ENCODE measurements at regions not wholly inside any gene's neighbourhood (a gene's known extent, or its start where the extent isn't known, plus 50 kb on each side); places are given as distances from the start of the nearest gene placed in this dataset.

GRCh38 chr9:15111071-15111470, 195.9 kb downstream of the TTC39B start:
- CTCF ChIA-PET, result no interaction called here
- 0 out of 2 replicates have a peak, but pooled peaks cover 2% of the 10 kb centered on the region for H3K4me1 ChIP-seq (ENCODE audit: control insufficient read depth, insufficient read depth, low read length)
- TF ChIP-seq ZNF777 (tag by site-specific recombination; IDR thresholded peaks at IDR 0.05; ENCODE audit: borderline replicate concordance), result no peak
- no peak for TF ChIP-seq SCRT2 (tag by site-specific recombination; IDR thresholded peaks at IDR 0.05)
- TF ChIP-seq SP7 (tag by site-specific recombination; IDR thresholded peaks at IDR 0.05), result no peak
- no peak for TF ChIP-seq YY2 (tag by site-specific recombination; IDR thresholded peaks at IDR 0.05)
- H3K27ac ChIP-seq (ENCODE audit: extremely low read depth, low read depth, low read length), result no peak overlapping the region
- no peak overlapping the region for H3K4me3 ChIP-seq (ENCODE audit: low read depth, low read length)
- POLR2A ChIA-PET, result no interaction called here
- H3K36me3 ChIP-seq (ENCODE audit: control insufficient read depth in 2 of 2, insufficient read depth in 1 of 2, low read length in 2 of 2), result no peaks in the 10 kb centered on the region
- H3K9me3 ChIP-seq (ENCODE audit: control insufficient read depth, insufficient read depth, low read depth, low read length), result no peaks in the 10 kb centered on the region

- CTCF ChIA-PET, result interaction anchor here (0.7 to 5.6 kb wide), 15 partner anchors 9 to 1685 kb away, joined by 3 to 50 read pairs (median 4); no protein-coding TSS in a partner anchor
- POLR2A ChIA-PET, result no interaction called here
- TF ChIP-seq ZNF548 (tag by site-specific recombination; IDR thresholded peaks at IDR 0.05) (no peak), ZSCAN18 (tag by site-specific recombination; IDR thresholded peaks at IDR 0.05) (no peak), ZNF654 (tag by site-specific recombination; IDR thresholded peaks at IDR 0.05; ENCODE audit: low read depth) (peak; percentile 27)
- no peaks in the 10 kb centered on the region for H3K9me3 ChIP-seq (ENCODE audit: control insufficient read depth, insufficient read depth, low read depth, low read length)
- no peaks in the 10 kb centered on the region for H3K36me3 ChIP-seq (ENCODE audit: control insufficient read depth in 2 of 2, insufficient read depth in 1 of 2, low read length in 2 of 2)
- no peaks in the 10 kb centered on the region for H3K4me1 ChIP-seq (ENCODE audit: control insufficient read depth, insufficient read depth, low read length)
- H3K27ac ChIP-seq (ENCODE audit: extremely low read depth, low read depth, low read length), result no peak overlapping the region
- H3K4me3 ChIP-seq (ENCODE audit: low read depth, low read length), result no peak overlapping the region
These were observed 194.7 kb upstream of the FREM1 start for GRCh38 chr9:15104826-15105420.

DNA sequence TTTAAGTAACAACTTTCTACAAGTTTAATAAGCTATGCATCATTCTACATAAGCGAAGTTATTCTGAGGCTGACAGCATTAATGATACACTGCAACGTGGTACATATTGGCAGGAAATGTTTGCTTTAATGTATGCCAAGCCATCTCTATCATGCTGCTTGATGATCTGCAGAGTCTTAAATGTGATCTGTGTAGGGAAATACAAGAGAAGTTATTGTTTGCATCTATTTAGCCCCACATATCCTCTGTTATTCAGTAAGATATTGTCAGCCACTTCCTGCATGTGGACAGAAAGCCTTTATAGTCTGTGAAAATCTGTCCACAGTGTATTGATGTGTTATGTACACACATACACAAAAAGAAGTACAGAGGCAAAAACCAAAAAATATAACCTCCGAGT, 193.1 kb upstream of the FREM1 start:
- Histone ChIP-seq H3K9me3 (ENCODE audit: control insufficient read depth, insufficient read depth, low read depth, low read length) (no peaks in the 10 kb centered on the region), H3K4me1 (ENCODE audit: control insufficient read depth, insufficient read depth, low read length) (no peaks in the 10 kb centered on the region), H3K4me3 (ENCODE audit: low read depth, low read length) (no peak overlapping the region), H3K27ac (ENCODE audit: extremely low read depth, low read depth, low read length) (no peak overlapping the region), H3K36me3 (ENCODE audit: control insufficient read depth in 2 of 2, insufficient read depth in 1 of 2, low read length in 2 of 2) (no peaks in the 10 kb centered on the region)
- ChIA-PET CTCF (interaction anchor here (0.6 to 5.6 kb wide), 8 partner anchors 13 to 238 kb away, joined by 3 to 50 read pairs (median 6); no protein-coding TSS in a partner anchor), POLR2A (interaction anchor here (0.6 kb wide), 1 partner anchor 33 kb away, joined by 11 read pairs; no protein-coding TSS in a partner anchor)
- TF ChIP-seq ZNF221 (tag by site-specific recombination; IDR thresholded peaks at IDR 0.05; ENCODE audit: borderline replicate concordance) (no peak), ZNF560 (tag by site-specific recombination; IDR thresholded peaks at IDR 0.05; ENCODE audit: borderline replicate concordance) (no peak), ZNF350 (tag by site-specific recombination; IDR thresholded peaks at IDR 0.05) (no peak), ZNF366 (tag by site-specific recombination; conservative IDR thresholded peaks at IDR 0.05) (no peak), YY2 (tag by site-specific recombination; IDR thresholded peaks at IDR 0.05) (no peak), SETDB1 (IDR thresholded peaks at IDR 0.05; ENCODE audit: insufficient read length, low read length) (no peak), KLF10 (tag by site-specific recombination; IDR thresholded peaks at IDR 0.05) (no peak), ZNF654 (tag by site-specific recombination; IDR thresholded peaks at IDR 0.05; ENCODE audit: low read depth) (no peak), ZBTB48 (tag by site-specific recombination; IDR thresholded peaks at IDR 0.05) (no peak), ZNF768 (tag by site-specific recombination; IDR thresholded peaks at IDR 0.05) (no peak), ZNF624 (tag by site-specific recombination; IDR thresholded peaks at IDR 0.05) (no peak), ZNF354C (tag by site-specific recombination; IDR thresholded peaks at IDR 0.05; ENCODE audit: borderline replicate concordance, low read depth) (no peak), SP3 (tag by site-specific recombination; IDR thresholded peaks at IDR 0.05) (no peak), ZNF202 (tag by site-specific recombination; IDR thresholded peaks at IDR 0.05; ENCODE audit: borderline replicate concordance) (no peak), ZSCAN30 (tag by site-specific recombination; IDR thresholded peaks at IDR 0.05) (no peak), INSM2 (tag by site-specific recombination; IDR thresholded peaks at IDR 0.05) (no peak), ZNF510 (tag by site-specific recombination; IDR thresholded peaks at IDR 0.05; ENCODE audit: insufficient replicate concordance) (no peak)
- TF ChIP-seq, protein P1, sequence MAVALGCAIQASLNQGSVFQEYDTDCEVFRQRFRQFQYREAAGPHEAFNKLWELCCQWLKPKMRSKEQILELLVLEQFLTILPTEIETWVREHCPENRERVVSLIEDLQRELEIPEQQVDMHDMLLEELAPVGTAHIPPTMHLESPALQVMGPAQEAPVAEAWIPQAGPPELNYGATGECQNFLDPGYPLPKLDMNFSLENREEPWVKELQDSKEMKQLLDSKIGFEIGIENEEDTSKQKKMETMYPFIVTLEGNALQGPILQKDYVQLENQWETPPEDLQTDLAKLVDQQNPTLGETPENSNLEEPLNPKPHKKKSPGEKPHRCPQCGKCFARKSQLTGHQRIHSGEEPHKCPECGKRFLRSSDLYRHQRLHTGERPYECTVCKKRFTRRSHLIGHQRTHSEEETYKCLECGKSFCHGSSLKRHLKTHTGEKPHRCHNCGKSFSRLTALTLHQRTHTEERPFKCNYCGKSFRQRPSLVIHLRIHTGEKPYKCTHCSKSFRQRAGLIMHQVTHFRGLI (tag by site-specific recombination; IDR thresholded peaks at IDR 0.05), result no peak
